ENCODE measurements at regions not wholly inside any gene's neighbourhood (a gene's known extent, or its start where the extent isn't known, plus 50 kb on each side); places are given as distances from the start of the nearest gene placed in this dataset.

GRCh38 chr12:112559784-112560183 lies 141.0 kb downstream of the PTPN11 start:
- no peak for DNase-seq

GRCh38 chr12:112564160-112564784 lies 145.5 kb downstream of the PTPN11 start:
- no peak for DNase-seq

GRCh38 chr12:112568641-112569040 lies 149.9 kb downstream of the PTPN11 start:
- DNase-seq: no peak

- DNase-seq: no peak
Observed at GRCh38 chr12:112570096-112570495, 151.3 kb downstream of the PTPN11 start.

GRCh38 chr12:112573141-112573540 lies 154.4 kb downstream of the PTPN11 start:
- DNase-seq: no peak

GRCh38 chr12:112574896-112575558 lies 156.3 kb downstream of the PTPN11 start:
- no peak for DNase-seq

GRCh38 chr12:112575559-112576067 lies 156.9 kb downstream of the PTPN11 start:
- DNase-seq: no peak

- DNase-seq: no peak
Observed at GRCh38 chr12:112577473-112578329, 159.0 kb downstream of the PTPN11 start.

GRCh38 chr12:112584266-112584722 lies 165.5 kb downstream of the PTPN11 start:
- peak; percentile 43 for DNase-seq

- no peak for DNase-seq
Observed at GRCh38 chr12:112586148-112586783, 167.5 kb downstream of the PTPN11 start.

- no peak for DNase-seq
Observed at GRCh38 chr12:112589275-112589674, 170.5 kb downstream of the PTPN11 start.

GRCh38 chr12:112590281-112590680 lies 171.5 kb downstream of the PTPN11 start:
- DNase-seq: no peak

- no peak for DNase-seq
Observed at GRCh38 chr12:112591488-112591887, 172.7 kb downstream of the PTPN11 start.

GRCh38 chr12:112595410-112595809 lies 176.7 kb downstream of the PTPN11 start:
- DNase-seq: no peak

- DNase-seq: no peak
Observed at GRCh38 chr12:112597986-112598385, 179.2 kb downstream of the PTPN11 start.

GRCh38 chr12:112598626-112599025 lies 179.9 kb downstream of the PTPN11 start:
- DNase-seq: no peak

GRCh38 chr12:112599871-112600270 lies 181.1 kb downstream of the PTPN11 start:
- no peak for DNase-seq

GRCh38 chr12:112602150-112602549 lies 183.4 kb downstream of the PTPN11 start:
- DNase-seq: no peak

- DNase-seq: no peak
Observed at GRCh38 chr12:112606611-112607365, 184.8 kb upstream of the RPH3A start.

- DNase-seq: no peak
Observed at GRCh38 chr12:112607427-112607826, 184.1 kb upstream of the RPH3A start.

- no peak for DNase-seq
Observed at GRCh38 chr12:112611908-112612307, 179.6 kb upstream of the RPH3A start.

- DNase-seq: no peak
Observed at GRCh38 chr12:112615196-112615595, 176.4 kb upstream of the RPH3A start.

Measured in NCI-H2029 treated with DMSO at 0.1 percent for 48 hours (cell line).